Pancreas (tissue), 10 donors: ENCODE measurements at regions not wholly inside any gene's neighbourhood (a gene's known extent, or its start where the extent isn't known, plus 50 kb on each side); places are given as distances from the start of the nearest gene placed in this dataset.

ENCODE experiments used
- ATAC-seq, 4 donors: fragments of 200-7000 bp; cut with Tn5 transposase; one replicate each; pipeline versions ENCODE4 v1.8.0 to v1.9.1; 2020; ENCODE audit warnings: mild to moderate bottlenecking in 4 of 4, moderate library complexity in 4 of 4
- DNase-seq, 6 donors: peaks; one replicate each; pipeline ENCODE4 v3.0.0-alpha.2; 2020
- FAIRE-seq: peaks from 2 replicates; lab custom pipeline; 2012; peaks lifted over from hg19 to GRCh38; lab: Jason Lieb, UNC
- H3K27ac ChIP-seq, 4 donors: fragments of 200-600 bp; sonication (generic); 1 replicate in 3 of 4; 2 replicates in 1 of 4; pipeline versions ENCODE4 v1.5.0 to v1.8.0; 2020
- H3K27me3 ChIP-seq, 4 donors: fragments of 200-600 bp; one replicate each; pipeline ENCODE4 v1.8.0; 2021
- H3K36me3 ChIP-seq, 3 donors: fragments of 200-600 bp; sonication (generic) in 1 of 3; one replicate each; pipeline versions ENCODE4 v1.5.0 to v1.8.0; 2020 to 2021
- H3K4me1 ChIP-seq, 3 donors: fragments of 200-600 bp; one replicate each; pipeline ENCODE4 v1.8.0; 2021
- H3K4me3 ChIP-seq, 4 donors: fragments of 200-600 bp; sonication (generic) in 2 of 4; one replicate each; pipeline versions ENCODE4 v1.5.0 to v1.8.0; 2020 to 2021
- H3K9me3 ChIP-seq, 4 donors: fragments of 200-600 bp; one replicate each; pipeline ENCODE4 v1.8.0; 2021
- CTCF ChIP-seq, 4 donors: fragments of 200-600 bp; sonication (generic) in 3 of 4; IDR thresholded peaks; one replicate each; pipeline versions ENCODE4 v1.5.0 to v1.8.0; 2021; ENCODE audit warnings: antibody characterized with exemption in 4 of 4
- WGBS, 2 donors: extraction: QIAGEN DNeasy Blood & Tissue Kit; methylation state at CpG; one replicate each; pipeline ENCODE4 v1.1.7; 2013; 5-methylcytosine and 5-hydroxymethylcytosine counted together
- intact Hi-C, 3 donors: fragments of 100-400 bp; cut with DNase I; formaldehyde crosslinking; loops; one replicate each; pipeline versions ENCODE4 v1.11.1 to v1.14.2; 2022
- donor health status: healthy with polysubstance abuse.
- donor health status: DM: no; HTN: no; CAD: no; lungs with moderate emphysema.
- donor health status: DM: no; HTN: no; CAD: no.
- donor health status: control.
- donor health status: control.
- donor health status: Bipolar disorder and iron deficiency.
- donor health status: DM: yes; HTN: yes; CAD: no.
- donor health status: DM: no; HTN: no; CAD: no.
- donor health status: DM: no; HTN: no; CAD: no.
- donor health status: DM: yes; HTN: yes; CAD: no.

- Histone ChIP-seq H3K4me3 (no peak overlapping the region), H3K9me3 (no peaks in the 10 kb centered on the region), H3K4me1 (no peaks in the 10 kb centered on the region), H3K27ac (no peak overlapping the region), H3K27me3 (no peaks in the 10 kb centered on the region), H3K36me3 (no peaks in the 10 kb centered on the region)
- intact Hi-C loops = no loop called here
- 70 to 80% methylated on average over 1 of the region's 1 CpG for WGBS, 2 donors
- no peak for TF ChIP-seq CTCF (IDR thresholded peaks at IDR 0.05)
- ATAC-seq (no peak), FAIRE-seq (no peak), DNase-seq (no peak)
Measured at GRCh38 chr18:52009958-52010357, 330.0 kb upstream of the DCC start.

- 72 to 79% methylated on average over 5 of the region's 5 CpGs for WGBS, 2 donors
- H3K36me3 ChIP-seq = no peaks in the 10 kb centered on the region
- H3K27ac ChIP-seq = no peak overlapping the region
- no peak for DNase-seq
- H3K4me1 ChIP-seq = no peaks in the 10 kb centered on the region
- H3K9me3 ChIP-seq = no peaks in the 10 kb centered on the region
- ATAC-seq = no peak
- no peaks in the 10 kb centered on the region for H3K27me3 ChIP-seq
- H3K4me3 ChIP-seq = no peak overlapping the region
- intact Hi-C loops = no loop called here
- TF ChIP-seq CTCF (IDR thresholded peaks at IDR 0.05) = no peak
- no peak for FAIRE-seq
Measured at GRCh38 chr18:52045946-52046675, 293.9 kb upstream of the DCC start.

- no peak for FAIRE-seq
- no peak overlapping the region for H3K27ac ChIP-seq
- no peak for ATAC-seq
Measured at GRCh38 chr18:52046842-52047241, 293.2 kb upstream of the DCC start.

GRCh38 chr18:52054324-52054723 lies 285.7 kb upstream of the DCC start:
- Histone ChIP-seq H3K27me3 (no peaks in the 10 kb centered on the region), H3K36me3 (no peaks in the 10 kb centered on the region), H3K4me1 (no peaks in the 10 kb centered on the region), H3K9me3 (no peaks in the 10 kb centered on the region), H3K4me3 (no peak overlapping the region), H3K27ac (no peak overlapping the region)
- FAIRE-seq (no peak), DNase-seq (no peak), ATAC-seq (no peak)
- TF ChIP-seq CTCF (IDR thresholded peaks at IDR 0.05) = no peak
- intact Hi-C loops = no loop called here

More at GRCh38 chr18:52046842-52047241, 293.2 kb upstream of the DCC start:
- intact Hi-C loops = no loop called here
- no peak overlapping the region for H3K4me3 ChIP-seq
- H3K4me1 ChIP-seq = no peaks in the 10 kb centered on the region
- no peak for TF ChIP-seq CTCF (IDR thresholded peaks at IDR 0.05)
- H3K27me3 ChIP-seq = no peaks in the 10 kb centered on the region
- H3K9me3 ChIP-seq = no peaks in the 10 kb centered on the region
- no peaks in the 10 kb centered on the region for H3K36me3 ChIP-seq
- no peak for DNase-seq
- 70 to 77% methylated on average over 4 of the region's 4 CpGs for WGBS, 2 donors

GRCh38 chr18:52060607-52061304 lies 279.2 kb upstream of the DCC start:
- intact Hi-C loops = no loop called here
- Histone ChIP-seq H3K27me3 (no peaks in the 10 kb centered on the region), H3K4me1 (no peaks in the 10 kb centered on the region), H3K4me3 (no peak overlapping the region), H3K27ac (no peak overlapping the region), H3K9me3 (no peaks in the 10 kb centered on the region), H3K36me3 (no peaks in the 10 kb centered on the region)
- no peak for TF ChIP-seq CTCF (IDR thresholded peaks at IDR 0.05)
- no peak for FAIRE-seq
- ATAC-seq = no peak
- no peak for DNase-seq
- 16% methylated on average over 4 of the region's 4 CpGs for WGBS, 2 donors
